Omental fat pad (tissue), 3 donors: ENCODE measurements at regions not wholly inside any gene's neighbourhood (a gene's known extent, or its start where the extent isn't known, plus 50 kb on each side); places are given as distances from the start of the nearest gene placed in this dataset.

Experiments used
- ATAC-seq: fragments of 150-250 bp; one replicate; pipeline ENCODE4 v1.9.1; 2016; ENCODE audit warnings: mild to moderate bottlenecking, moderate library complexity; ENCODE audit not compliant: low FRiP score
- DNase-seq: peaks from one replicate; pipeline ENCODE4 v3.0.0-alpha.2; 2019; ENCODE audit warnings: low spot score
- TF ChIP-seq, protein P1 (sequence below), 3 donors: fragments of 450-650 bp; IDR thresholded peaks; one replicate each; pipeline ENCODE4 v1.5.1; 2016 to 2017; ENCODE audit warnings: antibody characterized with exemption in 3 of 3, mild to moderate bottlenecking in 3 of 3, moderate library complexity in 2 of 3

- ATAC-seq (no peak), DNase-seq (no peak)
- TF ChIP-seq, protein P1, sequence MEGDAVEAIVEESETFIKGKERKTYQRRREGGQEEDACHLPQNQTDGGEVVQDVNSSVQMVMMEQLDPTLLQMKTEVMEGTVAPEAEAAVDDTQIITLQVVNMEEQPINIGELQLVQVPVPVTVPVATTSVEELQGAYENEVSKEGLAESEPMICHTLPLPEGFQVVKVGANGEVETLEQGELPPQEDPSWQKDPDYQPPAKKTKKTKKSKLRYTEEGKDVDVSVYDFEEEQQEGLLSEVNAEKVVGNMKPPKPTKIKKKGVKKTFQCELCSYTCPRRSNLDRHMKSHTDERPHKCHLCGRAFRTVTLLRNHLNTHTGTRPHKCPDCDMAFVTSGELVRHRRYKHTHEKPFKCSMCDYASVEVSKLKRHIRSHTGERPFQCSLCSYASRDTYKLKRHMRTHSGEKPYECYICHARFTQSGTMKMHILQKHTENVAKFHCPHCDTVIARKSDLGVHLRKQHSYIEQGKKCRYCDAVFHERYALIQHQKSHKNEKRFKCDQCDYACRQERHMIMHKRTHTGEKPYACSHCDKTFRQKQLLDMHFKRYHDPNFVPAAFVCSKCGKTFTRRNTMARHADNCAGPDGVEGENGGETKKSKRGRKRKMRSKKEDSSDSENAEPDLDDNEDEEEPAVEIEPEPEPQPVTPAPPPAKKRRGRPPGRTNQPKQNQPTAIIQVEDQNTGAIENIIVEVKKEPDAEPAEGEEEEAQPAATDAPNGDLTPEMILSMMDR (IDR thresholded peaks at IDR 0.05), result no peak
Measured at GRCh38 chr3:72003936-72004335, 219.0 kb upstream of the PROK2 start.

DNA sequence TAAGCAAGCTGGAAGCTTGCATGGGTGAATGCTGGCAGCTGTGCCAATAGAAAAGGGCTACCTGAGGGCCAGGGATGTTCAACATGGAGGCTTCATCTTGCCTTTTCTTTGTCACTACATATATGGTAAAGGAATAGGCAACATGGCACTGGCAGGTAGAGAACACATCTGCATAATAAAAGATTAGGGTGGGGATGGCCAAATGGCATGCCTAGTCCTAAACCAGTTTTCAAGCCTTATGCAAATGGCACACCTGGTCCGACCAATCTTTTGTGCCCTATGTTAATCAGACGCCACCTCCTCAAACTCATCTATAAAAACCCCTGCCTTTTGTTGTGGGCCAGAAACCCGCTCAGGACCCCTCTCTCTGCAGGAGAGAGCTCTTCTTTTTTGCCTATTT lies 216.8 kb upstream of the PROK2 start:
- TF ChIP-seq, protein P1 (IDR thresholded peaks at IDR 0.05), result no peak
- no peak for ATAC-seq
- DNase-seq, result no peak

DNA sequence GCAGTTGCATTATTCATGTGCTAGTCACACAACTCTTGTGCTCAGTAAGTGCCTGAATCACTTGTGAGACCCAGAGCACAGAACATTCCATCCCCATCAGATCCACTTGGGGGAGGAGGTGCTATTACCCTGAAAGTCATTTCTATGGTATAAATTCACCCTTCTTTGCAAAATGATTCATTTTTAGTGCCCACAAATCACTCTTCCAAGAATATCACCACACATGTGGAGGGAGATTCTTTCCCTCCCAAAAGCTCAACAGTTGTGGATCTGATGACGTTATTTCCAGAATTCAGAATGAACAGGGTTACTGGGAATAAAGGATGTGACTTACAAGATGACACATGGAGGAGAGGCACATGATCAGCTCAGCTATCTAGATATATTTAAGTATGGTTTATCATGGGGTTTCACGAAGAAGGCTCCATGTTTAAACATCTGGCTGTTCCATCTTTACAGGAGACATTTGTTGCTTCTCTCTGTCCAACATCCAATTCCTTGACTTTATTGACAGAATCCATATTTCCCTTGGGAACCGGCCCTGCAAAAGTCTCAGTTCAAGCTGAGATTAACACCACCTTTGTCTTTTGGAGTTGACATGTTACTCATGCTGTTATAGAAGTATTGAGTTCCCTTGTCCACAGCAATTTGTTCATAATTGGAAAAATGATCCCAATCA lies 214.2 kb upstream of the PROK2 start:
- TF ChIP-seq, protein P1 (IDR thresholded peaks at IDR 0.05), result no peak
- no peak for ATAC-seq
- DNase-seq, result no peak

DNA sequence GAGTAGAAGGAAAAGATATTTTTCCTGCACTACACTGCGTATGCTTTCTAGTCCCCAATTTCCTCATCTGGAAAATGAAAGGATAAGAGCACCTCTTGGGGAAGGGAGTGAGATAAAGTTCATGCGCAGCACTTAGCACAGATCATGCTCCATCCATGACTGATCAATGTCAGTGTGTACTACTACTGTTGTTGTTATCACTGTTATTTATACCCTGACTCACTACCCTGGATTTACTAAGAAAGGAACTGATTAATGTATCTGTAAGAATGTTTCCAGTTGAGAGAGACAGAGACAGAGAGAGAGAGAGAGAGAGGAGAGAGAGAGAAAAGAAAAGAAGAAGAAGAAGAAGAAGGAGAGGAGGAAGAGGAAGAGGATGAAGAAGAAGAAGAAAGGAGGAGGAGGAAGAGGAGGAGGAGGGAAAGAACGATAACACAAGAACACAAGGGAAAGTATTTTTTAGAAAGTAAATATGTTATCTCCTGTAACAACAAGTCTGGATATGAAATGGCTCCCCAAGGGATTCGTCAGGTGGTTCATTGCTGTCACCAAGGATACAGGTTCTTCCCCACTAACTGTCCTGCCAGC lies 212.2 kb upstream of the PROK2 start:
- no peak for DNase-seq
- TF ChIP-seq, protein P1 (IDR thresholded peaks at IDR 0.05), result no peak
- no peak for ATAC-seq

- ATAC-seq (no peak), DNase-seq (no peak)
- TF ChIP-seq, protein P1 (IDR thresholded peaks at IDR 0.05), result no peak
Measured at GRCh38 chr3:71994906-71995305, 210.0 kb upstream of the PROK2 start.

DNA sequence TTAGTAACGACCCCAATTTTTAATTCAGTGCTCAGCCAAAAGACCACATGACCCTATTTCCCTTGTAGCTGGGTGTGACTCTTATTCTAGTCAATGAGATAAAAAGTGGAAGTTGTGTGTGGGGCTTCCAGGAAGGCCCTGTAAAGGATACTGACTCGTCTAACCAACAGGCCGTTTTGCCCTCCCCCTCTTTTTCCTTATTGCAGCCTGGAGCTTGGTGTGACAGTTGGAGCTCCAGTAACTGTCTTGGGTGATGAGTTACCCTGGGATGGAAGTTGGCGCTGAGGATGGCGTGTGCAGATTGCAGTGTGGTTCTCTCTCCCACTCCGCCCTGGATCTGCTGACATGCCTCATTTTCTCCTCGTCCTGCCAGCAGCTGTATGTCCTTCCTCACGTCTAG lies 209.3 kb upstream of the PROK2 start:
- DNase-seq (no peak), ATAC-seq (no peak)
- TF ChIP-seq, protein P1 (IDR thresholded peaks at IDR 0.05), result no peak

- DNase-seq (no peak), ATAC-seq (no peak)
- TF ChIP-seq, protein P1 (IDR thresholded peaks at IDR 0.05), result no peak
Measured at GRCh38 chr3:71991681-71992080, 206.7 kb upstream of the PROK2 start.
